Gastrocnemius medialis (tissue), 4 donors: ENCODE measurements at regions not wholly inside any gene's neighbourhood (a gene's known extent, or its start where the extent isn't known, plus 50 kb on each side); places are given as distances from the start of the nearest gene placed in this dataset.

Source experiments
- CTCF ChIP-seq, 5 experiments: fragments of 450-650 bp in 3 of 5; fragments of 200-600 bp in 2 of 5; sonication (generic) in 2 of 5; IDR thresholded peaks in 4 of 5; conservative IDR thresholded peaks in 1 of 5; 1 replicate in 4 of 5; 2 replicates in 1 of 5; pipeline ENCODE4 v1.5.1; 2016 to 2019; ENCODE audit warnings: antibody characterized with exemption in 5 of 5, mild to moderate bottlenecking in 3 of 5, moderate library complexity in 3 of 5
- POLR2A ChIP-seq, 2 donors: fragments of 450-650 bp; IDR thresholded peaks; one replicate each; pipeline ENCODE4 v1.6.1; 2017; ENCODE audit warnings: antibody characterized with exemption in 2 of 2, mild to moderate bottlenecking in 2 of 2, moderate library complexity in 2 of 2

GRCh38 chr5:117559005-117559844 lies 984.6 kb upstream of the SEMA6A start:
- TF ChIP-seq POLR2A (IDR thresholded peaks at IDR 0.05) = no peak
- no peak for TF ChIP-seq CTCF (IDR thresholded peaks at IDR 0.05 in 4 of 5, conservative IDR thresholded peaks at IDR 0.05 in 1 of 5)
